SJCRH30 (cell line): ENCODE measurements at regions not wholly inside any gene's neighbourhood (a gene's known extent, or its start where the extent isn't known, plus 50 kb on each side); places are given as distances from the start of the nearest gene placed in this dataset.

Experiments used
- DNase-seq, 2 experiments: peaks; one replicate each; pipeline ENCODE4 v3.0.0-alpha.2; 2015 to 2020
- H3K27ac ChIP-seq: fragments of 250-450 bp; sonication (Bioruptor Pico); 2 replicates; pipeline ENCODE4 v1.5.1; 2020; ENCODE audit warnings: mild to moderate bottlenecking, moderate library complexity
- H3K27me3 ChIP-seq: fragments of 250-450 bp; sonication (Bioruptor Pico); 2 replicates; pipeline ENCODE4 v1.5.1; 2020; ENCODE audit warnings: mild to moderate bottlenecking, moderate library complexity
- H3K36me3 ChIP-seq: fragments of 250-450 bp; sonication (Bioruptor Pico); 2 replicates; pipeline ENCODE4 v1.5.1; 2020; ENCODE audit warnings: mild to moderate bottlenecking, moderate library complexity
- H3K4me1 ChIP-seq: fragments of 250-450 bp; sonication (Bioruptor Pico); 2 replicates; pipeline ENCODE4 v1.5.1; 2020; ENCODE audit warnings: mild to moderate bottlenecking, moderate library complexity
- H3K4me3 ChIP-seq: fragments of 250-450 bp; sonication (Bioruptor Pico); 2 replicates; pipeline ENCODE4 v1.5.1; 2020; ENCODE audit warnings: mild to moderate bottlenecking, moderate library complexity
- H3K9me3 ChIP-seq: fragments of 250-450 bp; sonication (Bioruptor Pico); replicated peaks from 2 replicates; pipeline ENCODE4 v1.5.1; 2020; ENCODE audit warnings: mild to moderate bottlenecking, moderate library complexity

GRCh38 chr14:66375046-66375964 lies 110.9 kb upstream of the CCDC196 start:
- Histone ChIP-seq H3K27me3 (no peaks in the 10 kb centered on the region), H3K4me3 (no peak overlapping the region), H3K27ac (no peak overlapping the region), H3K9me3 (no peaks in the 10 kb centered on the region), H3K4me1 (no peaks in the 10 kb centered on the region), H3K36me3 (no peaks in the 10 kb centered on the region)
- no peak for DNase-seq

GRCh38 chr14:66377574-66377973 lies 108.6 kb upstream of the CCDC196 start:
- Histone ChIP-seq H3K4me1 (no peaks in the 10 kb centered on the region), H3K4me3 (no peak overlapping the region), H3K9me3 (no peaks in the 10 kb centered on the region), H3K36me3 (no peaks in the 10 kb centered on the region), H3K27me3 (no peaks in the 10 kb centered on the region), H3K27ac (no peak overlapping the region)
- DNase-seq: no peak

GRCh38 chr14:66378712-66379505 lies 107.3 kb upstream of the CCDC196 start:
- DNase-seq: no peak
- H3K4me1 ChIP-seq: no peaks in the 10 kb centered on the region
- no peaks in the 10 kb centered on the region for H3K27me3 ChIP-seq
- H3K27ac ChIP-seq: no peak overlapping the region
- H3K9me3 ChIP-seq: no peaks in the 10 kb centered on the region
- H3K4me3 ChIP-seq: no peak overlapping the region
- no peaks in the 10 kb centered on the region for H3K36me3 ChIP-seq

- no peak overlapping the region for H3K4me3 ChIP-seq
- no peaks in the 10 kb centered on the region for H3K4me1 ChIP-seq
- H3K27ac ChIP-seq: no peak overlapping the region
- DNase-seq: no peak
- no peaks in the 10 kb centered on the region for H3K27me3 ChIP-seq
- H3K9me3 ChIP-seq: no peaks in the 10 kb centered on the region
- H3K36me3 ChIP-seq: no peaks in the 10 kb centered on the region
These were observed 106.0 kb upstream of the CCDC196 start for GRCh38 chr14:66380143-66380542.

GRCh38 chr14:66381755-66382154 lies 104.4 kb upstream of the CCDC196 start:
- H3K27ac ChIP-seq: no peak overlapping the region
- H3K27me3 ChIP-seq: no peaks in the 10 kb centered on the region
- H3K4me3 ChIP-seq: no peak overlapping the region
- no peaks in the 10 kb centered on the region for H3K4me1 ChIP-seq
- H3K9me3 ChIP-seq: no peaks in the 10 kb centered on the region
- H3K36me3 ChIP-seq: no peaks in the 10 kb centered on the region
- no peak for DNase-seq

- no peaks in the 10 kb centered on the region for H3K27me3 ChIP-seq
- no peaks in the 10 kb centered on the region for H3K36me3 ChIP-seq
- no peak for DNase-seq
- H3K4me3 ChIP-seq: no peak overlapping the region
- no peaks in the 10 kb centered on the region for H3K4me1 ChIP-seq
- no peak overlapping the region for H3K27ac ChIP-seq
- H3K9me3 ChIP-seq: no peaks in the 10 kb centered on the region
These were observed 102.9 kb upstream of the CCDC196 start for GRCh38 chr14:66383257-66383656.

- no peak for DNase-seq
- Histone ChIP-seq H3K36me3 (no peaks in the 10 kb centered on the region), H3K4me3 (no peak overlapping the region), H3K27me3 (no peaks in the 10 kb centered on the region), H3K27ac (no peak overlapping the region), H3K9me3 (no peaks in the 10 kb centered on the region), H3K4me1 (no peaks in the 10 kb centered on the region)
These were observed 102.4 kb upstream of the CCDC196 start for GRCh38 chr14:66383771-66384170.

- Histone ChIP-seq H3K4me3 (no peak overlapping the region), H3K27ac (no peak overlapping the region), H3K36me3 (no peaks in the 10 kb centered on the region), H3K9me3 (no peaks in the 10 kb centered on the region), H3K27me3 (no peaks in the 10 kb centered on the region), H3K4me1 (no peaks in the 10 kb centered on the region)
- no peak for DNase-seq
These were observed 97.7 kb upstream of the CCDC196 start for GRCh38 chr14:66388516-66388915.

- Histone ChIP-seq H3K4me1 (no peaks in the 10 kb centered on the region), H3K27me3 (no peaks in the 10 kb centered on the region), H3K4me3 (no peak overlapping the region), H3K36me3 (no peaks in the 10 kb centered on the region), H3K9me3 (no peaks in the 10 kb centered on the region), H3K27ac (no peak overlapping the region)
- DNase-seq: no peak
These were observed 96.7 kb upstream of the CCDC196 start for GRCh38 chr14:66389481-66389880.

GRCh38 chr14:66395300-66395699 lies 90.9 kb upstream of the CCDC196 start:
- no peaks in the 10 kb centered on the region for H3K36me3 ChIP-seq

GRCh38 chr14:66396164-66396563 lies 90.0 kb upstream of the CCDC196 start:
- Histone ChIP-seq H3K27me3 (no peaks in the 10 kb centered on the region), H3K4me3 (no peak overlapping the region), H3K36me3 (no peaks in the 10 kb centered on the region), H3K4me1 (no peaks in the 10 kb centered on the region), H3K27ac (no peak overlapping the region), H3K9me3 (no peaks in the 10 kb centered on the region)
- DNase-seq: no peak

More at GRCh38 chr14:66395300-66395699, 90.9 kb upstream of the CCDC196 start:
- Histone ChIP-seq H3K9me3 (no peaks in the 10 kb centered on the region), H3K27me3 (no peaks in the 10 kb centered on the region), H3K4me3 (no peak overlapping the region), H3K27ac (no peak overlapping the region), H3K4me1 (no peaks in the 10 kb centered on the region)
- DNase-seq: no peak

GRCh38 chr14:66398437-66398836 lies 87.7 kb upstream of the CCDC196 start:
- no peak for DNase-seq
- H3K36me3 ChIP-seq: no peaks in the 10 kb centered on the region
- no peaks in the 10 kb centered on the region for H3K4me1 ChIP-seq
- no peak overlapping the region for H3K27ac ChIP-seq
- H3K27me3 ChIP-seq: no peaks in the 10 kb centered on the region
- no peak overlapping the region for H3K4me3 ChIP-seq
- H3K9me3 ChIP-seq: no peaks in the 10 kb centered on the region

GRCh38 chr14:66401449-66402095 lies 84.6 kb upstream of the CCDC196 start:
- Histone ChIP-seq H3K4me1 (no peaks in the 10 kb centered on the region), H3K4me3 (no peak overlapping the region), H3K27me3 (no peaks in the 10 kb centered on the region), H3K36me3 (no peaks in the 10 kb centered on the region), H3K27ac (no peak overlapping the region), H3K9me3 (no peaks in the 10 kb centered on the region)
- peak in 1 of 2 experiments; percentile 26 for DNase-seq

GRCh38 chr14:66403183-66403582 lies 83.0 kb upstream of the CCDC196 start:
- Histone ChIP-seq H3K27ac (no peak overlapping the region), H3K9me3 (no peaks in the 10 kb centered on the region), H3K4me1 (no peaks in the 10 kb centered on the region), H3K27me3 (no peaks in the 10 kb centered on the region), H3K4me3 (no peak overlapping the region), H3K36me3 (no peaks in the 10 kb centered on the region)
- DNase-seq: peak in 1 of 2 experiments; percentile 46

- no peak overlapping the region for H3K4me3 ChIP-seq
- DNase-seq: no peak
- H3K4me1 ChIP-seq: no peaks in the 10 kb centered on the region
- no peak overlapping the region for H3K27ac ChIP-seq
- H3K27me3 ChIP-seq: no peaks in the 10 kb centered on the region
- H3K36me3 ChIP-seq: no peaks in the 10 kb centered on the region
- H3K9me3 ChIP-seq: no peaks in the 10 kb centered on the region
These were observed 82.1 kb upstream of the CCDC196 start for GRCh38 chr14:66404051-66404545.
